A549 (cell line): ENCODE measurements at regions not wholly inside any gene's neighbourhood (a gene's known extent, or its start where the extent isn't known, plus 50 kb on each side); places are given as distances from the start of the nearest gene placed in this dataset.

Experiments
- CTCF ChIP-seq: fragments of >200 bp; sonication (Bioruptor Twin); formaldehyde crosslinking; IDR thresholded peaks from 3 replicates; pipeline ENCODE4 v1.5.1; 2016
- POLR2A ChIP-seq: IDR thresholded peaks from 2 replicates; pipeline ENCODE4 v1.6.1; 2012; ENCODE audit warnings: mild to moderate bottlenecking, low read length

DNA sequence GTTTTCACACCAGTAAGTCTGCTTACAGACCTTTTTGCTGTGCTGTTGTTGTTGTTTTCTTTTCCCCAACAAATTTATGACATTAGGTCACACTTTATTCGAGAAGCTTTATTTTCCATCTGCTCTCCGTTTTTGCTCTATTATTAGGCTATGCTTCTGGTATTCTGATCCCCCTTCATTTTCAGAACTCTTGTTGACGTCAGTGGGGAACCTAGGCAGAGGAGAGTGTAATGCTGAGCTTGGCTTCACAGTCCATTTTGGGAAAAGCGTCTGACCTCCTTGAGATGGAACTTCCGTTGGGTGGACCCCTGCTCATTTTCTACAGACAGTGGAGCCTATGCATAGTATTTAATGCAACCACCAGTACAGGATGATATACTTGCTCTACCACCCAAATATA is 387.9 kb upstream of the MEF2C start:
- no peak for TF ChIP-seq POLR2A
- no peak for TF ChIP-seq CTCF
